Middle frontal gyrus (tissue), 1 donor: ENCODE measurements at regions not wholly inside any gene's neighbourhood (a gene's known extent, or its start where the extent isn't known, plus 50 kb on each side); places are given as distances from the start of the nearest gene placed in this dataset.

Experiments
- DNase-seq: peaks from one replicate; pipeline ENCODE4 v3.0.0-alpha.2; 2015; ENCODE audit warnings: low spot score; ENCODE audit errors: extremely low spot score

DNA sequence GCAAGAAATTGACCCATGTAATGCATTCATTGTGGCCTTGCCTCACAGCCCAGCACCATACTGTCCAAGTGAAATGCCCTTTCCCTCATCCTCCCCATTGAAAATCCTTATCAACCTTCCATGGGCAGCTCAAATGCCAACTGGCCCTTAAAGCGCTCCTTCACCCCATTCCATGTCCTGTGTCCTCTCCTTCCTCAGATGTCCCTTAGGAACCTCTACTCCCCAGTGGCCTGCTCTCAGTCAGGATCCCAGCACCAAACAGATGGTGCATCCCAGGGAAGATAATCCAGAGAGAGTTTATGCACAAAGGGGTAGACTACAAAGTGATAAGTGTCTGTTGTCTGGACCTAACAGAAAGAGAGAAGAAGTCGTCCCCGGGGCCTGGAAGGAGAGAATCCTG is 407.4 kb upstream of the ZNF507 start:
- no peak for DNase-seq

DNA sequence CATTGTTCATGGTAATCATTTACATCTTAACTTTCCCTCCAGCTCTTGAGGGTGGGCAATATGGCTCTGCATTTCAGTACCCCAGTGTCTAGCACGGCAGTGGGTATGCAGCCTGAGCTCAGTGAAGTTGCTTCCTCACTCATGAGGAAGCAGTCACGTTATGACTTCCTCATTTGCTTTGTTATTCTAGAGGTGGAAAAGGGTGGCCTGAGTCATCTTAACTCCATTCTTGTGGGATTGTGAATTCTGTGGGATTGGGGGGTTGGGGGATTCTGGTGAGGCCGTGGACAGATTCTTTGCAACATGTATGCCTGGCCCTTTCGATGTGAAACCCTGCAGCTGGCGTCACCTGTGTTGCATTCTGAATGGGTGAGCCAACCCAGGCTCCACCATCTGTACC is 406.7 kb upstream of the ZNF507 start:
- no peak for DNase-seq

DNA sequence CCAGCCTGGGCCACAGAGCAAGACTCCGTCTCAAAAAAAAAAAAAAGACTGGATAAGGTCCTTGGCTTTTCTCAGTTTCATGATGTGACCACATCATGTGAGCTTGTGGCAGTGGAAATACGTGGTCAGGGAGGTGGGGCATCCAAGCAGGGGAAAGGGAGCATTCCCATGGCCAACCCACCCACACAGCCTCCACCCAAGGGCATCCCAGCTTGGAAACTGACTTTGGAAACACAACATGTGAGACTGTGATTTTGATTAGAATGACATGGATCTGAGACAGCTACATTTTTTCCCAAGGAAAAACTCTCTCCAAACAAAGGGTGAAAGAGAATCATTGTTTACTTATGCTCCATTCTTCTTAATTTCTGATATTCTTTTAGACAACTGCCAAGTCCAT is 405.0 kb upstream of the ZNF507 start:
- no peak for DNase-seq

GRCh38 chr19:31943191-31943661 is 402.2 kb upstream of the ZNF507 start:
- no peak for DNase-seq

DNA sequence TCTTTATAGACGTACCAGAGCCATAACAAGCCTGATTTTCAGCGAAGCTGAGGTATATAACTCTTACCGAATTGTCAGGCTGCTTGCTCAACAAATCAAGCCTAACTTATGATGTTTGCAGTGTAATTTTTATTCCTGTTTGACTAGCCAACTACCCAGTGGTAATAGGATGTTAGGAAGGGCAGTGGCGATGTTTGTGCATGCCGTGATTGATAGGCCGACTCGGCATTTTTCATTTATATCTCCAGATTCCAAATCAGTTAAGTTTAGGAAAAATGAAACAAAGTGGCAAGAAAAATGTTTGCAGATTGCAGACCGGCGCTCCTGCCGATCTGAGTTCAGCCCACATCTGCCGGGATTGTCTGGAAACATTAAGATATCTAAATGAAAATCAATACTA is 401.6 kb upstream of the ZNF507 start:
- no peak for DNase-seq

- DNase-seq = no peak
Observed at GRCh38 chr19:31944326-31944725, 401.1 kb upstream of the ZNF507 start.

- DNase-seq = no peak
Observed at GRCh38 chr19:31946491-31946890, 398.9 kb upstream of the ZNF507 start.

GRCh38 chr19:31947436-31948115 is 397.8 kb upstream of the ZNF507 start:
- no peak for DNase-seq

DNA sequence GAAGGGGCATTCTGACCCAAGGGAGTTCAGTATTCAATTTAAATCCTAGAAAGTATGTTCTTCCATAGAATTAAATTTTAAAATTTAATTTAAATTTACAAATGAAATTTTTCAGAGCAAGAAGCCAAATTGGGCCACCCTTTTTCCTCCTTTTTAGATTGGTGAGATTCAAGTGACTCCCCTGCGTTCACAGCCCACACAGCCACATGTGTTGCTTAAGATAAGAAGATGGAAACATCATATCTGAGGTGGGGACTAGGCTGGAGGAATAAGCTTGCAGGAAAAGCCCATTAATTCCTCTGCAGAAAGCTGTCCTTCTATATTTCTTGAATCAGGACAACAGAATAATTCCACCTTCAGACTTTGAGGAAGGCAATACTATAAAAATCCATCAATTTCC is 392.7 kb upstream of the ZNF507 start:
- no peak for DNase-seq

DNA sequence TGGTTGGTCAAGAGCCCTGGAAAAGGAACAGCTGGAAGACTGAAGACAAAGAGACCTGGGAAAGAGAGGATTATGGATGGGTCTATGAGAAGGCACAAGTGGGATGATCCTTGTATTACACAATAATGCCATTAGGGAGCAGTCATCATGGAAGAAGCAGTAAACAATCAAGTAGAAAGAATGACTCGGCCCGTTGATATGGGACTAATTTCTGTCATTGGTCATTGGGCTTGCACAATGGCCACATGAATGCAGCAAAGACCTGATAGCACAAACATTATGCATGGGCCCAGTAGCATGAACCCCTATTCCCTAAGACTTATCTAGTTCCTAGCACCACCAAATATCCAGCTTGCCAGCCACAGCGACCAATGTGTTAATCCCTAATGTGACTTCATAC is 390.3 kb upstream of the ZNF507 start:
- no peak for DNase-seq

- DNase-seq = no peak
Observed at GRCh38 chr19:31955884-31956283, 389.5 kb upstream of the ZNF507 start.

DNA sequence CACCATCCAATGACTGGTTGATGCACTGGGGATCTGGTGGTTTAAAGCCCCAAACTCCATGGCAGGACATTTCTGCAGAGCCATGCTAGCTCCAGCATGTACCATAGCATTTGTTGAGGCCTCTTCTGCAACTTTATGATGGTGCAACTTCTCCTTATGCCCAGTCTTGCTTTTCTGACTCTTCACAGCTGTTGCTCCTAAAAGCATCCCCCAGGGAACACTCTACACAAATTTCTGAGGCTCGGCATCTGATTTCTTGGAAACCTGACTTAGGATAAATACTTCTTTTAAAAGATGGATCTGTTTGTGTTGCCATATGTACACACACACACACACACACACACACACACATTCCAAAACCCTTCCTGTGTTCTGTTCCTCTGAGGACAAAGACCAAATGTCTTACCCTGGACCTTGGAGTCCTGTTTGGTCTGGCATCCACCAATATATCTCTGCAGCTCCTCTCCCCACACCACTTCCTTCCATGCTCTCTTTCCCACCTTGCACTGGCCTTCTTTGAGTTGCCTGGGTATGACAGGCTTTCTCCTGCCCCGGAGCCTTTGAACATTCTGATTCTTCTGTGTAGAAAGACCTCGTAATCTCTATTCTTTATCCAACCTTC is 388.5 kb upstream of the ZNF507 start:
- DNase-seq = no peak

DNA sequence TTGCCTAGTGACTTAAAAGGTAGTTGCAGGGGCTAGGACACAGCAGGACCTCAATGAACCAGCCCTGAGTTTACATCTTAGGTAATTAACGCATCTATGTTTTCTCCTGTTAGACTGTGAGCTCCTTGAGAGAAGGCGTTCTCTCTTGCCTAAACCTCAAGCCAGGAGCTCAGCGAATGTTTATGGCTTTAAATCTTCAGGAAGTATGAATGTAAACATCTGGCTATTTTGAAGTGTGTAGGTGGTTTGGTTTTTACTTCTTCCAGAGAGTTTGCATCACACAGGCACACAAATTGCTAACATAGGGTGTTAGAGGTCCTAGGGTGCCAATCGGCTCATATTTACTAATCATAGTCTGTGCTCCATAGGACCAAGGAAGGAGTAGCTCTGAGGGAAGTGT is 387.7 kb upstream of the ZNF507 start:
- DNase-seq = no peak

- no peak for DNase-seq
Observed at GRCh38 chr19:31959527-31960018, 385.8 kb upstream of the ZNF507 start.

- no peak for DNase-seq
Observed at GRCh38 chr19:31960474-31960873, 384.9 kb upstream of the ZNF507 start.

DNA sequence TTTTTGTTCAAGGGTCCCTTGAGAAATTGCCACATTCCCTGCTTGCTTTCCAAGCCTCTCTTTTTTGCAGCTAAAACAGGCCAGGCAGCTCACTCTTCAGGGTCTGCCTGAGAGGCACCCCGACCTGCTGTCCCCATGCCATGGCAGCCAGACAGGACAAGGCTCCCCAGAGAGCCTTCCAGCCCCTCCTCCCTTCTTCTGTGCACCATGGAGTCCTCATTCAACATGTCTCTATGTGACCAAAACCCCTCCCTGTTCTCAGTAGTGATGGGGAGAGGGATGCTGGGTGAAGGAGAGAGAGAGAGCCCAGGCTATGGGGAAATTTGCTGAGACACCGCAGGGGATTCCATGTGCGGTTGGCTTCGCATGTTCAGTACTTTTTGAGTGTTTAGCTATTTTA is 384.2 kb upstream of the ZNF507 start:
- DNase-seq = no peak

DNA sequence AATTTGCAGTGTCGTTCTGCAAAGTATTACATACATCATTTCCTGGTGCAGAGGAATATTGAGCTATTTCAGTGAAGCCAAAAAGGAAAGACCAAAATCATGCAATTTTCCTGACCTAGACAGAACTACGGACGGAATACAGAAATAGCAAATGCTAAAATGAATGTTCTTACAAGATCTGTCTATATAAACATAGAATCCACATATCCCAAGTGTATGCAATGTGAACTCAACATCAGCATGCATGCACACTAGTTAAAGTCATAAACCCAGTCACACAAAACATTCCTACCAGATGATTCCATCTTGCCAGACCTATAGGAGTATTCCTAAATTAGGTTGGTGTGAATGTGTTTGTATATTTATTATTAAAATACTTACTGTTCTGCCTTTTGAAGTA is 383.7 kb upstream of the ZNF507 start:
- no peak for DNase-seq

GRCh38 chr19:31962561-31962996 is 382.8 kb upstream of the ZNF507 start:
- DNase-seq = no peak

- no peak for DNase-seq
Observed at GRCh38 chr19:31963746-31964145, 381.7 kb upstream of the ZNF507 start.

- no peak for DNase-seq
Observed at GRCh38 chr19:31969016-31969415, 376.4 kb upstream of the ZNF507 start.

GRCh38 chr19:31970027-31970461 is 375.4 kb upstream of the ZNF507 start:
- DNase-seq = no peak

DNA sequence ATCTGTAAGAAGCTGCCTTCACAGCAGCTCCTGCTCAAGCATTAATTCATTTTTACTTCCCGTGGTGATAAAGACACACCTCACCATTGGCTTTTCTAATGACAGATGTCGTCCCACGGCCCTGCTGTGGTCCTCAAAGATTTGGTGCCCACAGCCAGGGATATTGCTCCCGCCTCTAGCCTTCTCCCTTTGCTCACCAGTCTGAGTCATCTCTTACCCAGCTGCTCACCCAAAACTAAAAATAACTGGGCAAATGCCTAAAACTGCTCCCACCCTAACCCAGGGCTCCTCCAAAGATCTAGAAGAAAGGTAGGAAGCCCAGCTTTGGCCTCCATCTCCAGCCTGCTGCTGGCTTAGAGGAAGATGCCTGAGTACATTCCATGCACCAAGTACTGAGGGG is 371.1 kb upstream of the ZNF507 start:
- no peak for DNase-seq

DNA sequence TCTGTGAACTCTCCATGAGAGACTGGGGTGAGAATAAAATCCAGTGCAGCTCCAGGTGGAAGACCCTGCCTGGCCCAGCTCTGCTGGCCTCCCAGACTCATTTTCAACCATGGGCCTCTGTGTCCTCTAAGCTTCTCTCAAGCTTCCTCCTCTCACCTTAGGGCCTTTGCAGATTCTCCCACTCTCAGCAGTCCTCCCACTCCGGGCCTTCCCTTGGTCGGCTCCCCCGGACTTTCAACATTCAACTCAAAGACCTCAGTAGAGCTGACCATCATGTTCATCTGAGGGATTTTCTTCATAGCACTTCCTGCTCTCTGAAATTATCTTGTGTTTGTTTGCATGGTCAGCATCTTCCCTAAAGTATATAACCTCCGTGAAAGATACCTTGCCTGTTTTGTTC is 370.5 kb upstream of the ZNF507 start:
- no peak for DNase-seq
